ENCODE measurements at regions not wholly inside any gene's neighbourhood (a gene's known extent, or its start where the extent isn't known, plus 50 kb on each side); places are given as distances from the start of the nearest gene placed in this dataset.
A peak's percentile ranks its signal among the peaks of the same experiment; 100 is the strongest.
"Not testable (repeated sequence)": the region's sequence is repeated elsewhere in the genome, so short reads cannot be mapped to it uniquely, and the experiment has no call there.

GRCh38 chr10:78604286-78604685 lies 464.5 kb upstream of the ZMIZ1 start:
- DNase-seq: no peak

DNA sequence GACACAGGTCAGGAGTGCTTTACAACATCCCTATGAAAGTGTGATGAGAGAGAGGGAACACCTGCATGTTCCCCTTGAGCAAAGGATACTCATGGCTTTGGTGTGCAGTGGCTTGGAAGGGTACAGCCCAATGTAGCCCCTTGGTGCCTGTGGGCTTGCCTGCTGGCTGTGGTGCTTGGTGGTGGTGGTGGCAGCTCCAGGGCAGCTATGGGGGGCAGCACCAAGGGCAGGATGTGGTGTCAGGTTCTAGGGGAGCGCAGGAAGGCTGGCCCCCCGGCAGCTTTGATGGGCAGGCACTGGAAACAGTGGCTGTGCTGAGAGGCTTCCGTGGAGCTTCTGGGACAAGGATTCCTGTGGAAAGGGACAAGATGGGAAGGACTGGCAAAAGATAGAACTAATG lies 464.0 kb upstream of the ZMIZ1 start:
- DNase-seq: no peak

- DNase-seq: peak; percentile 6
These were observed 462.9 kb upstream of the ZMIZ1 start for GRCh38 chr10:78605800-78606350.

DNA sequence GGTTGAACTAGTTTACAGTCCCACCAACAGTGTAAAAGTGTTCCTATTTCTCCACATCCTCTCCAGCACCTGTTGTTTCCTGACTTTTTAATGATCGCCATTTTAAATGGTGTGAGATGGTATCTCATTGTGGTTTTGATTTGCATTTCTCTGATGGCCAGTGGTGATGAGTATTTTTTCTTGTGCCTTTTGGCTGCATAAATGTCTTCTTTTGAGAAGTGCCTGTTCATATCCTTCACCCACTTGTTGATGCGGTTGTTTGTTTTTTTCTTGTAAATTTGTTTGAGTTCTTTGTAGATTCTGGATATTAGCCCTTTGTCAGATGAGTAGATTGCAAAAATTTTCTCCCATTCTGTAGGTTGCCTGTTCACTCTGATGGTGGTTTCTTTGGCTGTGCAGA lies 462.0 kb upstream of the ZMIZ1 start:
- DNase-seq: not testable (repeated sequence)

DNA sequence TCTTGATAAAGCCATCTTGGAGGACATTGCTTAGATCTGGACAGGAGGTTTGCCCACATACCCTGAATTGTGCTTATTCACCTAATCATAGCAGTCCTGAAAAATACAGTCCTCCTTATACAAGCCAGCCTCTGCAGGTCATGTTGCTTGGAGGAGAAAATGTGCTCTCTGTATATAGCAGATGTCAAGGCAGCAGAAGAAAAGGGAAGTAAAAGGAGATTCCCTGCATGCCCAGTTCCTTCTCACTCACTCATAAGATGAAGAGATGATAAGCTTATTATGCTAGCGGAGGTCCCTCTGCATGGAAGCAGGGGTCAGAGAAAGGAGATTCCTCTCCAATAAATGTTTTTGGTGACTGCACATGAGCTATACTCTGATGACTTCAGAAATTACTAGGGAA lies 458.8 kb upstream of the ZMIZ1 start:
- DNase-seq: peak; percentile 67

DNA sequence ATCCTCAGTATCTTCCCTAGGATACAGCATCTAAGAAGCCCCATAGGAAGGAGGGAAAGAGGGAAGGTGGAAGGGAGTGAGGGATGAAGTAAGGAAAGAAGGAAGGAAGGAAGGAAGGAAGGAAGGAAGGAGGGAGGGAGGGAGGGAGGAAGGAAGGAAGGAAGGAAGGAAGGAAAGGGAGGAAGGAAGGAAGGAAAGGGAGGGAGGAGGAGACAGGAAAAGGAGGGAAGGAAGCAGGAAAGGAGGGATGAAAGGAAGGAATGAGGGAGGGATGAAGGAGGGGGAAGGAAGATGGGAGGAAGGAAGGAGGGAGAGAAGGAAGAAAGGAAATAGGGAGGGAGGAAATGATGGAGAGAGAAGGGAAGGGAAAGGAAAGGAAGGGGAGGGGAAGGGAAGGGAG lies 455.6 kb upstream of the ZMIZ1 start:
- no peak for DNase-seq

GRCh38 chr10:78614267-78614666 lies 454.5 kb upstream of the ZMIZ1 start:
- no peak for DNase-seq

DNA sequence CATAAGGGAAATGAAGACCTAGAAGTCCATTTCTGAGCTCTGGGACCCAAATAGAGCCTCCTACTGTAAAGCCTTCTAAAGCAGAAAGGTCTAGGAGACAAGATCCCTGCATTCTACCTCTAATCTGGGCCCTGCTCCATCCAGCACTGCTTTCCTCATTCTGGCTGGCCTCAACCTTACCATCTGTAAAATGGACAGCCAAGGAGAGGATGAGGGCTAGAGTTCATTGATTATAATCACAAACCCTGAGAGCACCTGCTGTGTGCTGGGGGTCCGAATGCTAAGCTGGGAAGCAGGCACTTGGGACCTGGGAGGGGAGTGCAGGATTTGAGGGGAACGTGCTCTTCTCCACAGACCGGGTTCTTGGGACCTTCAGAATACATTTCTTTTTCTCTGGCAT lies 454.0 kb upstream of the ZMIZ1 start:
- no peak for DNase-seq

DNA sequence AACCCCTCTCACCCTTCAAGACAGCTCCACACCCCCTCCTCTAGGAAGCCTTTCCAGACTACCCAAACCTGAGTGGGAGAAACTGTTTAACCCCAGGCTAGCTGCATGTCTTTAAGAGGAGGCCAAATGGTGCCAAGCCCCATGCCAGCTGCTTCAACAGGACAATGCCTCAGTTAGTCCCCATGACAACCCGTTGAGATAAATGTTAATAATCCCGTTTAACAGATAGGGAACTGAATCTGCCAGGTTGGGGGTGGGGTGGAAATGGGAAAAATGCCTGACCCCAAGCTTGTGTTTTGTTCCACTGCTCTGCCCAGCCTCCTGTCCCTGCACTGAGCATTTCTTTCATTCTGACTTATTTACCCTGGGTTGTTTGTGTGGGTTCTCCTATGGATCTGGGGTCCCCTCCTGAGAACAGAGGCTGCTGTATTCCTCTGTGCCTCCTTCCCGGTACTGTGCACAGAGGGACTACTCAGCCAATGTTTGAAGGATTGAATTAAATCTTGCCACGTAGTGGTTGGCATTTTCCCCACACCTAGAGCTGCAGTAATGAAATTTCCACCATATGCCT lies 452.6 kb upstream of the ZMIZ1 start:
- no peak for DNase-seq

DNA sequence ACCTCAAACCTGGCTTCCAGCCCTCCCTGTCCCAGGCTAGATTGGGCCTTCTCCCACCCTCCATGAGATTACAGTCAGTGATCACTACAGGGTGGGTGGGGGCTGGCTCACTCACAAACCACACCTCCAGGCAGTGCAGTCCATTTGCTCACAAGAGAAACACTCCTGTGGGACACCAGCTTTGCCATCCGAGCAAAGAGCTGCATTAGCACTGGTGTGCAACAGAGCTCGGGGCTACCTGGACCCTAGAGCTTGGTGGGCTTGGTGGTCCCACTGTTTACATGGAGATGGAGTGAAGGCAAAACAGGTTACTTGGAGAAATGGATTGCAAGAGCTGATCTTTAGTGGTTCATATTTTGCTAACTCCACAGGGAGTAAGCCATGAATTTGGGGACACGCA lies 451.7 kb upstream of the ZMIZ1 start:
- DNase-seq: no peak

- DNase-seq: no peak
These were observed 451.1 kb upstream of the ZMIZ1 start for GRCh38 chr10:78617631-78618030.

- no peak for DNase-seq
These were observed 450.7 kb upstream of the ZMIZ1 start for GRCh38 chr10:78618050-78618449.

- no peak for DNase-seq
These were observed 449.5 kb upstream of the ZMIZ1 start for GRCh38 chr10:78619115-78619851.

DNA sequence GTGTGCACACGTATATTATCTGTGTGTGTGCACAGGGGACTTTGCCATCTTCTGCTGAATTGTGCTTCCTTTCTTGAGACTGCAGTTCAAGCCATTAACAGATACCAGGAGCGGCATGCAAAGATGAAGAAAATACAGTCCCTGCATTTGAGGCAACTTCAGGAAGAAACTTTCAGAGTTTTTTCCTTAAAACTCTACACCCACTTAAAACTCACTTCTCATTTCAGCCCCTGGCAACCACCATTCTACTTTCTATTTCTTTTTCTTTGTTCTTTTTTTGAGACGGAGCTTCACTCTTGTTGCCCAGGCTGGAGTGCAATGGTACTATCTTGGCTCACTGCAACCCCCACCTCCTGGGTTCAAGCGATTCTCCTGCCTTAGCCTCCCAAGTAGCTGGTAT lies 448.9 kb upstream of the ZMIZ1 start:
- peak; percentile 47 for DNase-seq

DNA sequence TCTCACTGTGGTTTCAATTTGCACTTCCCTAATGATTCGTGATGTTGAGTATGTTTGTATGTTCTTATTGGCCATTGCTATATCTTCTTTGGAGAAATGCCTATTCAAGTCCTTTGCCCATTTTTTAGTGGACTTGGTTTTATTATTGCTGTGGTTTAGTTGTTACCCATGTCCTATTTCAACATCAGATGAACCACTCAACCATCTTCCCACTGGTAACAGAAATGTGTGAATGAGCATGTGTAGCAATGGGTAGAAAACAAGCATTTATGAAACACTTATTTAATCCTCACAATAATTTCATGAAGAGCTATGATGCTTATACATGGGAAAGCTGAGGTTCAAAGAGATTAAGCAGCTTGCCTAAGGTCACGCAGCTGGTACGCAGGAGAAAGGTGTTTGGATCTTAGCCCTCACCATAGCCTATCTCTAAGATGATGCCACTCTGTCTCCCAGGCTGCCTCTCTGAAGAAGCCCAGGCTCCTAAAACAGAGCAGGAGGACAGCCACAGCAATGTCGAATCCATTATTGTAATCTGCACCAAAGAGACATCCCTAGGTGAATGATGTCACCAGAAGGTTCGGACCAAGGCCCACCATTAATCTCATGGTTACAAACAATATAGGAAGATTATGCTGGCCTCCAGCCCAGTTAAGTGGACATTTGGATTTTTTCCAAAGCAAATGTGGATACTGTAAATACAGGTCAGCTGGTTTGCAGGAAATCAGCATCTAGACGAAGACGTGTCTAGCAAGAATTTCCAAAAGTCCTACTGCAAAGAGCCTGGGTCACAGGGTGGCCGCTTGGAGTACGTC lies 447.6 kb upstream of the ZMIZ1 start:
- DNase-seq: peak; percentile 47

DNA sequence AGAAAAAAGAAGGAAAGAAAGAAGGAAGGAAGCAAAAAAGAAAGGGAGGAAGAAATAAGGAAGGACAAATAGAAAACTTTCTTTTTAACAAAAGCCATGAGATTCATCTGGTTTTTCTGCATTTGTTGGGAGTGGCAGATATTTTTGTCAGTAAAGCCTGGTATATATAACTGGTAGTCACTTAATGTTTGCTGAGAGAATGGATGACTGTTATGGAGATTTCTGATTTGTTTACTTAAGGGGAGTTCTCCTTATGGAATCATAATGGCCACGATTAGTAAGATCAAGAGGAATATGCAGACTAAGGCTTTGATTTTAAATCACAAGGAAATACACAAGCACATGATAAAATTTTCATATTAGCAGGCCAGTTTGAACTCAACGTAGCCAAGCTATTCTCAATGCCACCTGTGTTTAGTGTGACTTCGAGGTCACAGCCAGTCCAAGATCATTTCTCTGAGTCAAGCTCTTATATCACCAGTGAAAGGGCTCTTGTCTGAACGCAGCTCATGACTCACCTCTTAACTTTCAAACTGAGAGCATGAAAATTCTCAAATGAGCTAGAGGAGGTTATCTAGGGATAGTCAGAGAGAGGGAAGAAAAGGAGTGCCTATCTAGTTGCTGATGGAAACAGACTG lies 445.1 kb upstream of the ZMIZ1 start:
- peak; percentile 4 for DNase-seq

GRCh38 chr10:78624791-78625190 lies 444.0 kb upstream of the ZMIZ1 start:
- no peak for DNase-seq

- peak; percentile 24 for DNase-seq
These were observed 442.3 kb upstream of the ZMIZ1 start for GRCh38 chr10:78626471-78626870.

DNA sequence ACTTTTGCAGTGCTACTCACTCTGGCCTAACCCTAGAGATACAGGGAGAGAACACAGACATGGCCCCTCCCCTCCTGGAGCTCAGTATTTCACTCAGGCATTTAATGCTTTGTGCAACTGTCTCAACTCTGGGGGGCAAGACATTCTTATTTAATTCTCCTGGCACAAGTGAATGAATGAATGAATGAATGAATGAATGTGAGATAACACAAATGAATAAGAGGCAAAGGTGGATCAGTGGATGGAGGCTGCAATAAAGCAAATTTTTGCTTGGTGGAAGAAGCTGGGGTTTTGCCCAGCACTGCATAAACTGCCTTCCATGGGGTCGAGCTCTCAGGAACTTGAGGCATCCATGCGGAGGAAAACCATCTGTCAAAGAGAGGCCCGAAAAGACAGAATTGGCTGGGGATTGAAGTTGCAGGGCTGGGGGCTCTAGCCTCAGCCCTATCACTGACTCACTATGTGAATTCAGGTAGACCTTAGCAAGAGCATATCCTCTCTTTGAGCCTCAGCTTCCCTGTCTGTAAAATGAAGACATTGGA lies 441.4 kb upstream of the ZMIZ1 start:
- no peak for DNase-seq

DNA sequence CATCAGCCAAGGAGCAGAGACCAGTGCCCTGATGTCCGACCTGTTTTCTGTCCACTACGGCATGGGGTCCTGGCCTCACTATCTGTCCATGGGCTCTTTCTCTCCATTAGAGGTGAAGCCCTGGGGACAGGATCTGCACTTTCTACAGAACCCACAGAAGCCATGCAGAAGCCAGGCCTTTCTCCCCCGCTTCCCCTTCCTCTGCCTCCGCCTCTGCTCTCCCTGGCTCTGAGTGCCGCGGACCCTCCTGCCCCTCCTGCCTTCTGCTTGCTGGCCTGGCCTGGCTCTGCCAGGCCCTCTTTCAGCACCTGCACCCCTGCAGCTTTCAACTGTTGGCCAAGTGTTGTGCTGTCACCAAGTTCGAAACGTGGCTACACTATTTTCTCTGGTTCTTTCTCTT lies 439.8 kb upstream of the ZMIZ1 start:
- peak; percentile 13 for DNase-seq

DNA sequence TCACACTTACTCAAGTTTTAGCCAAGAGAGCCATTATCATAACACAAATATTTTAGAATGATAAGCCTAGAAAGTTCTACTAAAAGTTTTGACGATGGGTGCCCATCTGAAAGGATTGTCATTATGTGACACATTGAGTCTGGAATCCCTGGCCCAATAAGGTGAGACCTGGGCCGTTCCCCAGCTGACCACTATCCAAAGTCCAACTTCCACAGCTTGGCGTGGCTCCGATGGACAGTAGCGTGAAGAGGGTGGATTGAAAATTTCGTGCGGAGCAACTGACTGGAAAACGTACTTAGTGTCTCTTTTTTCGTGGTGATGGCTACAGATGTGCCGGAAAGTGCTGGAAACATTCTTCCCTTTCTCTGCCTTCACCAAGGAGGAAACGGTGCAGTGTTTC lies 439.0 kb upstream of the ZMIZ1 start:
- DNase-seq: no peak

- no peak for DNase-seq
These were observed 437.6 kb upstream of the ZMIZ1 start for GRCh38 chr10:78630944-78631838.
